ENCODE measurements at regions not wholly inside any gene's neighbourhood (a gene's known extent, or its start where the extent isn't known, plus 50 kb on each side); places are given as distances from the start of the nearest gene placed in this dataset.

GRCh38 chr1:194033646-194034045, 847.2 kb upstream of the B3GALT2 start:
- TF ChIP-seq TAF7 (tag; IDR thresholded peaks at IDR 0.05) (no peak), MYNN (IDR thresholded peaks at IDR 0.05) (no peak), MYNN (CRISPR knock-in tag; IDR thresholded peaks at IDR 0.05) (no peak), CTCF (IDR thresholded peaks at IDR 0.05 in 2 of 3, conservative IDR thresholded peaks at IDR 0.05 in 1 of 3; ENCODE audit: insufficient read depth in 2 of 3, low read depth in 1 of 3, low read length in 3 of 3) (no peak), EZH2 (IDR thresholded peaks at IDR 0.05; ENCODE audit: borderline replicate concordance, low read depth, low read length) (no peak), ADNP (tag; IDR thresholded peaks at IDR 0.05) (no peak), RBM39 (optimal IDR thresholded peaks at IDR 0.05; ENCODE audit: low read depth, low read length) (no peak), TFE3 (CRISPR knock-in tag; IDR thresholded peaks at IDR 0.05) (no peak)

All from K562 (cell line).